A549 (cell line): ENCODE measurements at regions not wholly inside any gene's neighbourhood (a gene's known extent, or its start where the extent isn't known, plus 50 kb on each side); places are given as distances from the start of the nearest gene placed in this dataset.

Experiments
- ATAC-seq, 2 experiments: fragments of 200-7000 bp in 1 of 2; fragments of >200 bp in 1 of 2; cut with Nextera tagmentation in 1 of 2; cut with Tn5 transposase in 1 of 2; 3 replicates each; pipeline versions ENCODE4 v1.8.0 to v1.9.1; 2018 to 2020; ENCODE audit warnings: mild to moderate bottlenecking in 1 of 2, moderate library complexity in 1 of 2
- CTCF ChIA-PET: fragments of 300-600 bp; sonication (Branson Sonifier 250); formaldehyde crosslinking; extraction: SDS; loops from one replicate; lab custom pipeline; 2021; ENCODE audit warnings: antibody characterized with exemption, inconsistent platforms; lab: Yijun Ruan, JAX
- POLR2A ChIA-PET: fragments of 350-600 bp; formaldehyde crosslinking; extraction: SDS; loops from one replicate; lab custom pipeline; 2021; ENCODE audit warnings: antibody characterized with exemption, inconsistent platforms; lab: Yijun Ruan, JAX
- DNase-seq, 2 experiments: peaks; one replicate each; pipeline versions ENCODE4 v3.0.0 to v3.0.0-alpha.2; 2011 to 2016; ENCODE audit warnings: low read depth in 1 of 2, low spot score in 1 of 2
- FAIRE-seq: peaks from 2 replicates; lab custom pipeline; 2011; peaks lifted over from hg19 to GRCh38; lab: Jason Lieb, UNC
- H3K27ac ChIP-seq, 2 experiments: fragments of >200 bp; sonication (Bioruptor Twin); formaldehyde crosslinking; 3 replicates each; pipeline ENCODE4 v1.5.1; 2016 to 2017
- H3K4me1 ChIP-seq: fragments of >200 bp; sonication (Bioruptor Twin); formaldehyde crosslinking; 3 replicates; pipeline ENCODE4 v1.6.1; 2016
- H3K4me2 ChIP-seq: fragments of >200 bp; sonication (Bioruptor Twin); formaldehyde crosslinking; 3 replicates; pipeline ENCODE4 v1.6.1; 2016
- H3K4me3 ChIP-seq: fragments of >200 bp; sonication (Bioruptor Twin); formaldehyde crosslinking; 3 replicates; pipeline ENCODE4 v1.5.1; 2016
- H3K9me3 ChIP-seq: fragments of >200 bp; sonication (Bioruptor Twin); formaldehyde crosslinking; 3 replicates; pipeline ENCODE4 v1.6.1; 2016
- ATOH8 ChIP-seq: fragments of 250-450 bp; sonication (Bioruptor Pico); IDR thresholded peaks from 2 replicates; pipeline ENCODE4 v1.5.0; 2020; ENCODE audit warnings: low read depth, mild to moderate bottlenecking, moderate library complexity
- BHLHE40 ChIP-seq: IDR thresholded peaks from 2 replicates; pipeline ENCODE4 v1.6.1; 2012; ENCODE audit warnings: low read depth, low read length, inconsistent platforms
- CBX8 ChIP-seq: fragments of 200-600 bp; sonication (generic); IDR thresholded peaks from 2 replicates; pipeline ENCODE4 v1.6.1; 2016
- CEBPB ChIP-seq, 2 experiments: fragments of >200 bp in 1 of 2; sonication (Bioruptor Twin) in 1 of 2; formaldehyde crosslinking in 1 of 2; IDR thresholded peaks; 2 replicates each; pipeline ENCODE4 v1.6.1; 2012 to 2016
- E2F6 ChIP-seq: IDR thresholded peaks from 2 replicates; pipeline ENCODE4 v1.6.1; 2012; ENCODE audit warnings: low read depth, borderline replicate concordance
- EHF ChIP-seq: fragments of 250-450 bp; sonication (Bioruptor Pico); IDR thresholded peaks from 2 replicates; pipeline ENCODE4 v1.5.0; 2020; ENCODE audit warnings: mild to moderate bottlenecking
- FOSB ChIP-seq: fragments of 250-450 bp; sonication (Bioruptor Pico); IDR thresholded peaks from 2 replicates; pipeline ENCODE4 v1.5.0; 2020; ENCODE audit warnings: mild to moderate bottlenecking, moderate library complexity
- FOSL2 ChIP-seq, 2 experiments: fragments of 450-650 bp in 1 of 2; fragments of >200 bp in 1 of 2; sonication (Bioruptor Twin) in 1 of 2; formaldehyde crosslinking; IDR thresholded peaks; 2 replicates each; pipeline versions ENCODE4 v1.5.0 to v1.6.1; 2016 to 2020; ENCODE audit warnings: mild to moderate bottlenecking in 1 of 2, moderate library complexity in 1 of 2
- HDAC2 ChIP-seq: fragments of 200-600 bp; sonication (generic); IDR thresholded peaks from 2 replicates; pipeline ENCODE4 v1.6.1; 2016
- HES2 ChIP-seq: fragments of >200 bp; sonication (Bioruptor Twin); formaldehyde crosslinking; IDR thresholded peaks from 2 replicates; pipeline ENCODE4 v1.6.1; 2016
- HEYL ChIP-seq: fragments of 250-450 bp; sonication (Bioruptor Pico); IDR thresholded peaks from 2 replicates; pipeline ENCODE4 v1.8.0; 2021; ENCODE audit warnings: mild to moderate bottlenecking, moderate library complexity
- HOXA7 ChIP-seq: fragments of 250-450 bp; sonication (Bioruptor Pico); IDR thresholded peaks from 2 replicates; pipeline ENCODE4 v1.5.0; 2020; ENCODE audit warnings: mild to moderate bottlenecking, moderate library complexity
- HOXB13 ChIP-seq: fragments of 250-450 bp; sonication (Bioruptor Pico); IDR thresholded peaks from 2 replicates; pipeline ENCODE4 v1.5.0; 2020; ENCODE audit warnings: low read depth, mild to moderate bottlenecking, moderate library complexity
- JUN ChIP-seq, 2 experiments: fragments of >200 bp; sonication (Bioruptor Twin); formaldehyde crosslinking; IDR thresholded peaks; 2 replicates in 1 of 2; 3 replicates in 1 of 2; pipeline ENCODE4 v1.6.1; 2016 to 2017
- NFE2L2 ChIP-seq: fragments of 150-350 bp; conservative IDR thresholded peaks from 2 replicates; pipeline ENCODE4 v1.6.1; 2014; ENCODE audit warnings: low read length
- NPAS2 ChIP-seq: fragments of 250-450 bp; sonication (Bioruptor Pico); IDR thresholded peaks from 2 replicates; pipeline ENCODE4 v1.8.0; 2022; ENCODE audit warnings: mild to moderate bottlenecking, moderate library complexity, borderline replicate concordance
- PBX3 ChIP-seq: IDR thresholded peaks from 2 replicates; pipeline ENCODE4 v1.6.1; 2012
- POLR2A ChIP-seq: IDR thresholded peaks from 2 replicates; pipeline ENCODE4 v1.6.1; 2012; ENCODE audit warnings: mild to moderate bottlenecking, low read length
- POLR2AphosphoS2 ChIP-seq: conservative IDR thresholded peaks from 2 replicates; pipeline ENCODE4 v1.6.1; 2012; ENCODE audit warnings: low read length, improper control_type of control experiment, inconsistent platforms
- RAD21 ChIP-seq, 2 experiments: fragments of >200 bp in 1 of 2; sonication (Bioruptor Twin) in 1 of 2; formaldehyde crosslinking in 1 of 2; IDR thresholded peaks in 1 of 2; conservative IDR thresholded peaks in 1 of 2; 2 replicates in 1 of 2; 3 replicates in 1 of 2; pipeline ENCODE4 v1.6.1; 2012 to 2018; ENCODE audit warnings: inconsistent platforms in 1 of 2
- RARB ChIP-seq: fragments of 250-450 bp; sonication (Bioruptor Pico); IDR thresholded peaks from 2 replicates; pipeline ENCODE4 v1.8.0; 2021; ENCODE audit warnings: mild to moderate bottlenecking, moderate library complexity
- RCOR1 ChIP-seq: fragments of 150-350 bp; IDR thresholded peaks from 2 replicates; pipeline ENCODE4 v1.6.1; 2014; ENCODE audit warnings: antibody characterized with exemption, low read length, low read depth
- REST ChIP-seq: fragments of 200-600 bp; sonication (generic); IDR thresholded peaks from 2 replicates; pipeline ENCODE4 v1.6.1; 2016; ENCODE audit warnings: antibody characterized with exemption, mild to moderate bottlenecking, moderate library complexity
- RFX5 ChIP-seq: fragments of 450-650 bp; IDR thresholded peaks from 2 replicates; pipeline ENCODE4 v1.7.1; 2014; ENCODE audit warnings: antibody characterized with exemption, mild to moderate bottlenecking, moderate library complexity
- RNF2 ChIP-seq: fragments of 200-600 bp; sonication (generic); IDR thresholded peaks from 2 replicates; pipeline ENCODE4 v1.6.1; 2016; ENCODE audit warnings: low read depth, mild to moderate bottlenecking, antibody characterized with exemption, moderate library complexity, borderline replicate concordance
- SMC3 ChIP-seq: fragments of >200 bp; sonication (Bioruptor Twin); formaldehyde crosslinking; IDR thresholded peaks from 3 replicates; pipeline ENCODE4 v1.6.1; 2018; ENCODE audit warnings: inconsistent platforms
- USF2 ChIP-seq: fragments of 450-650 bp; IDR thresholded peaks from 2 replicates; pipeline ENCODE4 v1.6.1; 2014; ENCODE audit warnings: antibody characterized with exemption
- ZC3H11A ChIP-seq: fragments of 450-650 bp; IDR thresholded peaks from 2 replicates; pipeline ENCODE4 v1.6.1; 2014; ENCODE audit warnings: antibody characterized with exemption, mild to moderate bottlenecking
- ZFP36 ChIP-seq: fragments of 450-650 bp; IDR thresholded peaks from 2 replicates; pipeline ENCODE4 v1.6.1; 2014; ENCODE audit warnings: borderline replicate concordance; ENCODE audit not compliant: partially characterized antibody
- ZNF302 ChIP-seq: fragments of 250-450 bp; sonication (Bioruptor Pico); IDR thresholded peaks from 2 replicates; pipeline ENCODE4 v1.9.0; 2021; ENCODE audit warnings: inconsistent platforms, mild to moderate bottlenecking, moderate library complexity
- ZSCAN20 ChIP-seq: fragments of 250-450 bp; sonication (Bioruptor Pico); IDR thresholded peaks from 2 replicates; pipeline ENCODE4 v1.8.0; 2022; ENCODE audit warnings: mild to moderate bottlenecking, moderate library complexity
- WGBS: methylation state at CpG from one replicate; pipeline ENCODE4 v1.1.6; 2017; ENCODE audit errors: missing lambda C conversion rate; 5-methylcytosine and 5-hydroxymethylcytosine counted together

GRCh38 chr11:109526061-109526460, 104.1 kb downstream of the C11orf87 start:
- H3K4me3 ChIP-seq, result no peak overlapping the region
- POLR2A ChIA-PET, result no interaction called here
- H3K9me3 ChIP-seq, result no peaks in the 10 kb centered on the region
- H3K4me1 ChIP-seq, result no peaks in the 10 kb centered on the region
- 59% methylated on average over 5 of the region's 5 CpGs for WGBS
- DNase-seq (no peak), ATAC-seq (no peak), FAIRE-seq (no peak)
- CTCF ChIA-PET, result no interaction called here
- H3K4me2 ChIP-seq, result no peak overlapping the region
- TF ChIP-seq USF2, result no peak
- no peak for TF ChIP-seq NPAS2 (CRISPR knock-in tag)
- TF ChIP-seq ZFP36, result no peak
- TF ChIP-seq ZSCAN20 (CRISPR knock-in tag), result no peak
- no peak for TF ChIP-seq POLR2AphosphoS2
- TF ChIP-seq HDAC2, result no peak
- no peak for TF ChIP-seq ZNF302
- no peak for TF ChIP-seq ZC3H11A
- H3K27ac ChIP-seq, result no peak overlapping the region

- WGBS, result 14% methylated on average over 4 of the region's 4 CpGs
- ChIA-PET POLR2A (no interaction called here), CTCF (no interaction called here)
- ATAC-seq (no peak), FAIRE-seq (no peak), DNase-seq (no peak)
- no peaks in the 10 kb centered on the region for H3K9me3 ChIP-seq
- TF ChIP-seq PBX3 (no peak), NFE2L2 (no peak), FOSL2 (IDR thresholded peaks at IDR 0.05) (no peak), FOSL2 (CRISPR knock-in tag; IDR thresholded peaks at IDR 0.05) (no peak), RAD21 (conservative IDR thresholded peaks at IDR 0.05 in 1 of 2, IDR thresholded peaks at IDR 0.05 in 1 of 2) (no peak), SMC3 (no peak), E2F6 (no peak), ZFP36 (no peak), RARB (CRISPR knock-in tag) (no peak), CEBPB (IDR thresholded peaks at IDR 0.05) (no peak), ATOH8 (no peak), EHF (CRISPR knock-in tag) (no peak), HEYL (CRISPR knock-in tag) (no peak), HOXB13 (no peak)
- no peak overlapping the region for H3K27ac ChIP-seq
- no peak overlapping the region for H3K4me3 ChIP-seq
- H3K4me2 ChIP-seq, result no peak overlapping the region
- H3K4me1 ChIP-seq, result no peaks in the 10 kb centered on the region
These were observed 104.9 kb downstream of the C11orf87 start for GRCh38 chr11:109526931-109527330.

GRCh38 chr11:109527496-109527895, 105.5 kb downstream of the C11orf87 start:
- POLR2A ChIA-PET, result no interaction called here
- WGBS, result 10% methylated on average over 1 of the region's 1 CpG
- no peak for ATAC-seq
- Histone ChIP-seq H3K9me3 (no peaks in the 10 kb centered on the region), H3K4me2 (no peak overlapping the region), H3K27ac (no peak overlapping the region), H3K4me1 (no peaks in the 10 kb centered on the region), H3K4me3 (no peak overlapping the region)
- FAIRE-seq, result no peak
- DNase-seq, result no peak
- CTCF ChIA-PET, result no interaction called here
- TF ChIP-seq RAD21 (conservative IDR thresholded peaks at IDR 0.05 in 1 of 2, IDR thresholded peaks at IDR 0.05 in 1 of 2) (no peak), HES2 (no peak), BHLHE40 (no peak), RFX5 (no peak), POLR2A (no peak), CBX8 (no peak), ZSCAN20 (CRISPR knock-in tag) (no peak), HOXB13 (no peak), POLR2AphosphoS2 (no peak), RNF2 (no peak), RCOR1 (no peak), JUN (IDR thresholded peaks at IDR 0.05) (no peak), REST (no peak), HOXA7 (CRISPR knock-in tag) (no peak), FOSB (CRISPR knock-in tag) (no peak)
